GM12878 (cell line): ENCODE measurements at regions not wholly inside any gene's neighbourhood (a gene's known extent, or its start where the extent isn't known, plus 50 kb on each side); places are given as distances from the start of the nearest gene placed in this dataset.

ENCODE experiments used
- ATAC-seq: fragments of 200-7000 bp; cut with Tn5 transposase; 3 replicates; pipeline ENCODE4 v1.9.1; 2020; ENCODE audit warnings: mild to moderate bottlenecking, moderate library complexity
- BruUV-seq: library from RNA; stranded (reverse); fragments of 400-500 nt; replicated peaks from 2 replicates; lab custom pipeline; 2021; lab: Mats Ljungman, UMichigan
- CTCF ChIA-PET: fragments of 300-600 bp; sonication (Branson Sonifier 250); formaldehyde crosslinking; extraction: SDS; loops from one replicate; lab custom pipeline; 2021; ENCODE audit warnings: inconsistent platforms; lab: Yijun Ruan, JAX
- POLR2A ChIA-PET: fragments of 350-600 bp; formaldehyde crosslinking; extraction: SDS; loops from one replicate; lab custom pipeline; 2021; ENCODE audit warnings: inconsistent platforms; lab: Charles Lee
- RAD21 ChIA-PET: fragments of 300-600 bp; sonication (Branson Sonifier 250); formaldehyde crosslinking; loops from one replicate; lab custom pipeline; 2023; ENCODE audit warnings: antibody characterized with exemption; ENCODE audit not compliant: unreplicated experiment; lab: Charles Lee
- SMC1A ChIA-PET: fragments of 300-600 bp; sonication (Branson Sonifier 250); formaldehyde crosslinking; loops from one replicate; lab custom pipeline; 2023; ENCODE audit not compliant: unreplicated experiment, uncharacterized antibody; lab: Charles Lee
- DNase-seq: peaks from one replicate; pipeline ENCODE4 v3.0.0-alpha.2; 2011; ENCODE audit warnings: low read depth, low spot score
- FAIRE-seq: peaks from 3 replicates; lab custom pipeline; 2011; peaks lifted over from hg19 to GRCh38; lab: Jason Lieb, UNC
- H2AFZ ChIP-seq: 2 replicates; pipeline ENCODE4 v1.6.0; 2011; ENCODE audit warnings: low read depth, low read length, control low read depth; ENCODE audit not compliant: control insufficient read depth
- H3K27ac ChIP-seq: 2 replicates; pipeline ENCODE4 v1.5.1; 2011; ENCODE audit warnings: control low read depth; ENCODE audit not compliant: control insufficient read depth, insufficient read depth
- H3K27me3 ChIP-seq, 2 experiments: replicated peaks in 1 of 2; 2 replicates each; pipeline versions ENCODE4 v1.6.0 to v1.6.1; 2011; ENCODE audit warnings: low read length in 1 of 2; ENCODE audit not compliant: control insufficient read depth in 2 of 2, insufficient read depth in 2 of 2
- H3K36me3 ChIP-seq, 2 experiments: 2 replicates each; pipeline ENCODE4 v1.5.1; 2011; ENCODE audit warnings: low read length in 1 of 2; ENCODE audit not compliant: control insufficient read depth in 2 of 2, insufficient read depth in 2 of 2
- H3K4me1 ChIP-seq: 2 replicates; pipeline ENCODE4 v1.6.1; 2011; ENCODE audit warnings: mild to moderate bottlenecking, low read length, moderate library complexity, mixed read lengths; ENCODE audit not compliant: control insufficient read depth, insufficient read depth
- H3K4me2 ChIP-seq: 2 replicates; pipeline ENCODE4 v1.6.0; 2011; ENCODE audit warnings: control low read depth; ENCODE audit not compliant: control insufficient read depth, insufficient read depth
- H3K4me3 ChIP-seq: fragments of 200-600 bp; sonication (generic); 2 replicates; pipeline ENCODE4 v1.5.1; 2016
- H3K79me2 ChIP-seq: 2 replicates; pipeline ENCODE4 v1.6.0; 2011; ENCODE audit warnings: low read length; ENCODE audit not compliant: control insufficient read depth, insufficient read depth
- H3K9ac ChIP-seq: 2 replicates; pipeline ENCODE4 v1.8.0; 2011; ENCODE audit warnings: low read length, control low read depth, mixed read lengths; ENCODE audit not compliant: control insufficient read depth, insufficient read depth
- H3K9me3 ChIP-seq: replicated peaks from 3 replicates; pipeline ENCODE4 v1.5.1; 2011; ENCODE audit warnings: mild to moderate bottlenecking, low read length; ENCODE audit not compliant: control insufficient read depth, insufficient read depth
- H4K20me1 ChIP-seq: 2 replicates; pipeline ENCODE4 v1.6.0; 2011; ENCODE audit not compliant: control insufficient read depth, insufficient read depth
- ATF2 ChIP-seq: IDR thresholded peaks from 2 replicates; pipeline ENCODE4 v1.6.1; 2012; ENCODE audit warnings: low read length, inconsistent platforms
- E2F8 ChIP-seq: fragments of 450-650 bp; IDR thresholded peaks from 2 replicates; pipeline ENCODE4 v1.6.1; 2018; ENCODE audit warnings: mild to moderate bottlenecking, low read depth, moderate library complexity; ENCODE audit not compliant: partially characterized antibody
- MAX ChIP-seq: IDR thresholded peaks from 2 replicates; pipeline ENCODE4 v1.6.1; 2012; ENCODE audit warnings: low read depth, low read length, improper control_type of control experiment
- RAD21 ChIP-seq: IDR thresholded peaks from 2 replicates; pipeline ENCODE4 v1.6.1; 2011; ENCODE audit warnings: mild to moderate bottlenecking, low read depth, low read length, moderate library complexity; ENCODE audit not compliant: insufficient read depth
- SMARCA5 ChIP-seq: fragments of 450-650 bp; IDR thresholded peaks from 2 replicates; pipeline ENCODE4 v1.6.1; 2017; ENCODE audit warnings: mild to moderate bottlenecking
- SP1 ChIP-seq: IDR thresholded peaks from one replicate; pipeline ENCODE4 v1.6.1; 2011; ENCODE audit warnings: low read depth, low read length
- ZBTB33 ChIP-seq: fragments of 450-650 bp; IDR thresholded peaks from 2 replicates; pipeline ENCODE4 v1.6.1; 2017; ENCODE audit warnings: mild to moderate bottlenecking
- ZNF687 ChIP-seq: fragments of 450-650 bp; IDR thresholded peaks from 2 replicates; pipeline ENCODE4 v1.6.1; 2017; ENCODE audit warnings: mild to moderate bottlenecking, moderate library complexity
- WGBS: methylation state at CpG from one replicate; pipeline ENCODE4 v1.1.6; 2016; ENCODE audit warnings: low lambda C conversion rate; ENCODE audit not compliant: insufficient replicate concordance, insufficient coverage; ENCODE audit errors: missing lambda C conversion rate; 5-methylcytosine and 5-hydroxymethylcytosine counted together
- in situ Hi-C: fragments of 300-500 bp; cut with MboI; formaldehyde crosslinking; loops from 9 replicates; pipeline ENCODE4 v1.14.3; 2018; ENCODE audit warnings: mixed read lengths
- intact Hi-C: fragments of 100-400 bp; cut with micrococcal nuclease; formaldehyde crosslinking; loops from one replicate; pipeline ENCODE4 v1.14.2; 2022; ENCODE audit not compliant: unreplicated experiment
- TF ChIP-seq, protein P1 (sequence below): fragments of 450-650 bp; formaldehyde crosslinking; IDR thresholded peaks from 2 replicates; pipeline ENCODE4 v1.4.0; 2022; ENCODE audit warnings: mild to moderate bottlenecking, moderate library complexity

GRCh38 chr2:76415821-76416220, 705.1 kb upstream of the GCFC2 start:
- intact Hi-C loops, result no loop called here
- 54% methylated on average over 6 of the region's 7 CpGs for WGBS
- TF ChIP-seq MAX, result no peak
- 0 out of 2 replicates have a peak, but pooled peaks have one; percentile 38 for TF ChIP-seq ATF2
- TF ChIP-seq RAD21, result no peak
- no peak; the same call in 1 of the 2 replicates for TF ChIP-seq ZBTB33
- TF ChIP-seq ZNF687, result no peak
- no peak for TF ChIP-seq SP1
- 0 out of 2 replicates have a peak, but pooled peaks have one; percentile 45 for TF ChIP-seq SMARCA5
- no peak for TF ChIP-seq E2F8
- TF ChIP-seq, protein P1, sequence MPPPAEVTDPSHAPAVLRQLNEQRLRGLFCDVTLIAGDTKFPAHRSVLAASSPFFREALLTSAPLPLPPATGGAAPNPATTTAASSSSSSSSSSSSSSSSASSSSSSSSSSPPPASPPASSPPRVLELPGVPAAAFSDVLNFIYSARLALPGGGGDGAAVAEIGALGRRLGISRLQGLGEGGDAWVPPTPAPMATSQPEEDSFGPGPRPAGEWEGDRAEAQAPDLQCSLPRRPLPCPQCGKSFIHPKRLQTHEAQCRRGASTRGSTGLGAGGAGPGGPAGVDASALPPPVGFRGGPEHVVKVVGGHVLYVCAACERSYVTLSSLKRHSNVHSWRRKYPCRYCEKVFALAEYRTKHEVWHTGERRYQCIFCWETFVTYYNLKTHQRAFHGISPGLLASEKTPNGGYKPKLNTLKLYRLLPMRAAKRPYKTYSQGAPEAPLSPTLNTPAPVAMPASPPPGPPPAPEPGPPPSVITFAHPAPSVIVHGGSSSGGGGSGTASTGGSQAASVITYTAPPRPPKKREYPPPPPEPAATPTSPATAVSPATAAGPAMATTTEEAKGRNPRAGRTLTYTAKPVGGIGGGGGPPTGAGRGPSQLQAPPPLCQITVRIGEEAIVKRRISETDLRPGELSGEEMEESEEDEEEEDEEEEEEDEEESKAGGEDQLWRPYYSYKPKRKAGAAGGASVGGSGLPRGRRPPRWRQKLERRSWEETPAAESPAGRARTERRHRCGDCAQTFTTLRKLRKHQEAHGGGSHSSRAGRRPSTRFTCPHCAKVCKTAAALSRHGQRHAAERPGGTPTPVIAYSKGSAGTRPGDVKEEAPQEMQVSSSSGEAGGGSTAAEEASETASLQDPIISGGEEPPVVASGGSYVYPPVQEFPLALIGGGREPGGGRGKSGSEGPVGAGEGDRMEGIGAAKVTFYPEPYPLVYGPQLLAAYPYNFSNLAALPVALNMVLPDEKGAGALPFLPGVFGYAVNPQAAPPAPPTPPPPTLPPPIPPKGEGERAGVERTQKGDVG, result no peak

More at GRCh38 chr2:76415821-76416220, 705.1 kb upstream of the GCFC2 start:
- FAIRE-seq (peak; percentile 52), DNase-seq (peak; percentile 17), ATAC-seq (peak; percentile 99)
- Histone ChIP-seq H3K4me2 (no peak overlapping the region), H3K79me2 (no peaks in the 10 kb centered on the region), H2AFZ (no peak overlapping the region), H3K36me3 (no peaks in the 10 kb centered on the region), H3K9me3 (no peaks in the 10 kb centered on the region), H4K20me1 (no peaks in the 10 kb centered on the region), H3K4me3 (no peak overlapping the region), H3K9ac (no peak overlapping the region), H3K27me3 (no peaks in the 10 kb centered on the region), H3K4me1 (no peaks in the 10 kb centered on the region), H3K27ac (no peak overlapping the region)
- ChIA-PET CTCF (interaction anchor here (0.9 to 1.8 kb wide), 3 partner anchors 30 to 184 kb away, joined by 3 to 5 read pairs (median 3); no protein-coding TSS in a partner anchor), RAD21 (interaction anchor here (0.8 to 1.2 kb wide), 3 partner anchors 32 to 35 kb away, joined by 3 to 5 read pairs (median 5); no protein-coding TSS in a partner anchor), POLR2A (interaction anchor here (1.0 kb wide), 3 partner anchors 18 to 32 kb away, joined by 3 to 4 read pairs (median 3); no protein-coding TSS in a partner anchor), SMC1A (interaction anchor here (0.7 to 1.5 kb wide), 7 partner anchors 11 to 1025 kb away, joined by 3 to 14 read pairs (median 4); no protein-coding TSS in a partner anchor)
- in situ Hi-C loops, result no loop called here
- BruUV-seq, result no TSS peak
